Middle frontal gyrus (tissue), 1 donor: ENCODE measurements at regions not wholly inside any gene's neighbourhood (a gene's known extent, or its start where the extent isn't known, plus 50 kb on each side); places are given as distances from the start of the nearest gene placed in this dataset.

Experiments used
- DNase-seq: peaks from one replicate; pipeline ENCODE4 v3.0.0-alpha.2; 2015; ENCODE audit warnings: low spot score; ENCODE audit errors: extremely low spot score

DNA sequence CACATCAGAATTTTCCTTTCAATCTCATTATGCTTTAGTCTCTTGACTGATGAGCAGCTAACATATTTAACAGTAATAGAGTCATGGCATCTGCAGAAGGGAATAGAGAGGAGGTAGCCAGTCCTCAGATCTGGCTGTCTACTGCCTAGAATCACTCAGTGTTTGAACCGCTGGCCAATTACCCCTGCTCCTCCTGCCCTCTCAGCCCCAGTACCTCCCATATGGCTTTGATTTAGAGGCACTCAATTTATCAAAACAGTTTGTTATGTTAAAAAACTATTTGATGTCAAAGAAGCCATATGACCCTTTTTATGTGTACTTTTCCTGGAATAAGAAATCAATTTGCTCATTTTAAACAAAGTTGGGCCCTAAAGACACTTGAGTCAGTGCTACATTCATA lies 355.2 kb downstream of the CMPK2 start:
- no peak for DNase-seq

DNA sequence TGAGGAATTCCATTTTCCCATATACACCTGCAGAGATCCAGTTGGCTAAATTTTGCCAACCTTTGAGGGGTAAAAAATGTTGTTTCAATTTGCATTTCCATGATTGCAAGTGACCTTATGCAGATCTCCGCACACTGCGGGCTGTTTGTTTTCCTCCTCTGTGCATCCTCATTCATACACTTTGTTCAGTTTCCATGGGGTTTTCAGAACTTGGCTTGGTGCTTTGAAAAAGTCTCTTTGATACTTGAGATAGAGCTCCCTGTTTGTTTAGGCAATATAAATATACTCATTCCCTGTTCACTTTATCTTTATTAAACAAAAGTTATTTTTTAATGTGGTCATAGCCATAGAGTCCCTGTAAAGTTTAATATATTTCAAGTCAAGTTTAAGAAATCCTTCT lies 353.1 kb downstream of the CMPK2 start:
- DNase-seq = no peak

DNA sequence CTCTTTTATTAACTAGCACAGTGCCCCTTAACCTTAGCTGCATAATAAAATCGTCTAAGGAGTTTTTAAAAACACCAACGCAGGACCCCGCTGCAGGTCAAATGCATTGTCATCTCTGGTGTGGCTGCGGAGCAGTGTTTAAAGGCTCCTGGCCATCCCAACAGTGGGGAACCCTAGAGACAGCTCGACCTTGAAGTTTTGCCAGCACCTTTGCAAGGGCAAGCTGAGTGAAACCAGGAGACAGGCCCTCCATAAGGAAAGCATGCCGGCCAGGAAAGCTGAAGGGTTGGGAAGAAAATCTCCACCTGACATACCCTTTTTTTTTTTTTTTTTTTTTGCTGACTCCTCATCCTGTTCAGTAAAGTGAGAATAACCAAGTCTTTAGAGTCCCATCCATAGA lies 349.0 kb downstream of the CMPK2 start:
- no peak for DNase-seq

DNA sequence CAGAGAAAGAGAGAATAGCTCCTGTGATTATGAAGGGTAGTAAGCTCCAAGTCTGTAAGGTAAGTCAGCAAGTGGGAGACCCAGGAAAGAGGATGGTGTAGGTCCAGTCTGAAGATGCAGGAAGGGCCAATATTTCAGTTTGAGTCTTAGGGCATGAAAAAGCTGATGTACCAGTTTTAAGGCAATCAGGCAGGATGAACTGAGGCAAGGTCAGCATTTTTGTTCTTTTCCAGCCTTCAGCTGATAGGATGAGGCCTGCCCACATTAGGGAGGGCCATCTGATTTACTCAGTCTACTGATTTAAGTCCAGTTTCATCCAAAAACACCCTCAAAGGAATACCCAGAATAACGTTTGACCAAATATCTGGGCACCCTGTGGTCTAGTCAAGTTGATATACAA lies 347.3 kb downstream of the CMPK2 start:
- DNase-seq = no peak

DNA sequence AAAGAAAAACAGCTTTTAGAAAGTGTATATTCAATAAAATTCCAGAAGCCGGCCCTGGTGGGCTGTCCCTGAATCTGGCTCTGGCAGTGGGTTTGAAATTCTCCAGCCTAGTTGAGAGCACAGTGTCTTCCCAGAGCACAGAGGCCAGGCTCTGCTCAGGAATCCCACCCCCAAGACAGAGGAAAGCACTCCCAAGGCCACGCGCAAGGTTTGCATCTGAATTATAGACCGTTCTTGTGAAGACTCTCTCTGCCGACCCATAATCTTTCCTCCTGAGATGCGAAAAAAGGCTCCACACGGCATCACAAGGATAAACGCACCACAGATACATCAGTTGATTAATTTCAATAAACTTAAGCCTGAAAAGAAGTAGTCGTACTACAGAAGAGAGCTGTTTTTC lies 342.2 kb downstream of the CMPK2 start:
- DNase-seq = no peak

DNA sequence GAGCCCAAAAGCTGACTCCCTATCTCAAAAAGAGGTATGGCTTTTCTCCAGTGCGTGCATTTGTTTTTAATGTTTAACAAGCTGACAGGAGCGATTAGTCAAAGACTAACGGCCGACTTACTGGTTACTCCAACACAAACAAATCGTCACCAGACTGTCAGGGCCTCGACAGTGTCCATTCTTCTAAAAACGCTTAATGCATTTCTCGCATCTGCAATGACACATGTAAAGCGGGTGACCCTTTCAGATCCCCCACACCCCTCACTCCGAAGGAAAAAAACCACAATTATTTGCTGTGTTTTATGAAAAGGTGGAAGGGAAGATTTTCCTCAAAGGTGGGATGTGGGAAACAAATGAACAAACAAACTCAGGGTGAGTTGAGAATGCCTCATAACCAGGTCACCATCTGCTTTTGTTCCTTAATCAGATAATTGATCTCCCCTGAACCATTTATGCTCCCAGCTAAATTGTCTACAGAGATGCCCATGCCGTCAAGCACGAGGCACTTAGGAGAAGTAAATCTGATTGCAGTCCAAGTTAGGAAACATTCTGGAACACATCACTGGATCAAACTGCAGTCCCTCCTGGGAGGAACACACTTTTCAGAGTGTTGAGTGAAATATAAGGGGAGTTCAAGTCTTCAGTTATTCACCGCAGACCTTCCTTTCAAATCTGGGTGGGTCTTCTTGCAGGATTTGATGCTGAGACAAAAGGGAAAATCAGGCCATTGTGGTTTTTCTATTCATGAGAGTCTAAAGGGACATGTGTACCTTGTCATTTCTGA lies 340.8 kb downstream of the CMPK2 start:
- no peak for DNase-seq

DNA sequence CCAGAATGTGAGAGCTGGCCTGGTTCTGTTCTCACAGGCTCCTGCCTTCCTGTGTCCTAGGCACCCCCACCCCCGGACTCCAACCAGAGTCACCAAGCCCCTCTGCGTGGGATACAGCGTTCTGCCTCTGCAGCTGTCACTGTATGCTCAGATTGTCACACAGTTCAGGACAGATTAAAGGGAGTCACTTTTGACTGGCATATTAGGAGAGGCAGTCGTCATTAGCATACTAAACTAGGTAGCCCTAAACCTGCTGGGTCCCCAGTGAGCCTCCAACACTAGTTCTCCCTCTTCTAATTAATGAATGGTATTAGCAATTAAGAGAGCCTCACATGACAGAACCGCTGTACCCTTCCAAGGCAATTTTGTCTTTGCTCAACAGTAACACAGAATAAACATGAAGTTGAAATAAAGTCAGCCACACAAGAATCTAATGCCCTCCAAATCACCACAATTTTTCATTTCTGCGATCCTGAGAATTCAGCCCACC lies 340.2 kb downstream of the CMPK2 start:
- no peak for DNase-seq

DNA sequence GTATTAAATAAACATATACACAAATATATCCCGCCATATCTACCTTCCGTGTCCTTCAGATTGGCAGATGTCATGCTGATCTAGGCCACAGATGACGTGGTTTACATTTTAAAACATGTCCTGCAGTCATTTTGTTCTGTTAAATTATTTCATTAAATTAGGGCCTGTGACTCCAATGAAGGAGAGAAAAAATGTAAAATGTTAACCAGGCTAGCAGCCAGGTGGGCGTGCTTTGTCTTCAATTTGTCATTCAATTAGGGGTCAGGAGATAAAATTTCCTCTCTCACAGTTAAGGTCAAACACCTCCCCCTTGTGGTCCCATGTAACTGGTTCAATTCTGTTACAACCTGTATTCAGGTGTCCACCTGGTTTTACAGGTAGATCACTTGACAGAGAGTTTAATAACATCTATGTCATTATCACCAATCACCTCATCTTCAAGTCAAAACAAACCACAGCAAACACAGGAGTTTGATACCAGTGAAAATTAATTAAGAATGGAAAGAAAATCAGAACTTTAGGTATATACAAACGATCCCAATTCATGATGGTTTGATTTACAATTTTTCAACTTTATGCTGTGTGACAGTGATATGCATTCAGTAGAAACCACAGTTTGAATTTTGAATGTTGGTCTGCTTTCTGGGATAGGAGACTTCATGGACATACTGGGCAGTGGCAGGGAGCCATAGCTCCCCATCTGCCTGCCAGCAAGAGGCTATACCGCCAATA lies 339.4 kb downstream of the CMPK2 start:
- no peak for DNase-seq

DNA sequence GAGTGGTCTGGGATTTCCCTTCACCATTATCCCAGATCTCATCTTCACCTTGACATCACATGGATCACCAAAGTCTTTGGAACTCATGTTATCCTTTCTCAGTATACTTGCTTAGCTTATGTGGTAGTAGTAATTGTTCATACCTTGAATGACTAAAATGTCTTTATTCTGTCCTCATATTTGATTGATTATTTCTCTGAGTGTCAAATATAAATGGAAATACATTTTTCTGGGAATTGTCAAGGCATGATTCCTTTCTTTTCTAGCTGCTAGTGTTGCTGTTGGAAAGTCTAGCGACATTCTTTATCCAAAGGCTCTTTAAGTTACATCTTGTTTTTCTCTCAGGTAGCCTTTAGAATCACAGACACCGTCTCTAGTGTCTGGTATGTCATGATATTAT lies 334.4 kb downstream of the CMPK2 start:
- no peak for DNase-seq

DNA sequence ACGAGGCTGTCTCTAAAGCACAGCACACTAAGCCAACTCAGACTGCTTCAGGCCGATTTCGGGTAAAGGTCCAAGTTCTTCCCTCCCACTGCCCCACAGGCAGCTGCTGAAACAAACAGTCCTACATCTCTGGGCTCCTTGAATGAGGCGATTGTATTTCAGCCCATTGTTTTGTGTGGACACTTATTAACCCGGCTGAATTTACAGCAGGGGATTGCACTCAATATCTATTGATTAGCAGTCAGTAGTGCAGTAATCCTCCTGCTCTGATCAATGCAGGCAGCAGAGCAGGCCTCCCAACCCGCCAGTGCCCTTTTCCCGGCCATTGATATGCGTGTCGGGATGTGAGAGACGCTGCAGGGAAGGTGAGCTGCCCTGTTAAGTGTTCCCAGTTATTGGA lies 330.1 kb downstream of the CMPK2 start:
- no peak for DNase-seq

DNA sequence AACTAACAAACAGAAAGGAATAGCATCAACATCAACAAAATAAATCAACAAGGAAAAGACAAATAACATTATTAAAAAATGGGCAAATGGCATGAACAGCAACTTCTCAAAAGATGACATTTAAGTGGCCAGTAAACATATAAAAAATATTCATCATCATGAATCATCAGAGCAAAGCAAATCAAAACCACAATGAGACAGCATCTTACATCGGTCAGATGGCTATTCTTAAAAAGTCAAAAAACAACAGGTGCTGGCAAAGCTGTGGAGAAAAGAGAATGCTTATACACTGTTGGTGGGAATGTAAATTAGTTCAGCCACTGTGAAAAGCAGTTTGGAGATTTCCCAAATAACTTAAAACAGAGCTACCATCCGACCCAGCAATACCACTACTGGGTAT lies 327.1 kb downstream of the CMPK2 start:
- no peak for DNase-seq

DNA sequence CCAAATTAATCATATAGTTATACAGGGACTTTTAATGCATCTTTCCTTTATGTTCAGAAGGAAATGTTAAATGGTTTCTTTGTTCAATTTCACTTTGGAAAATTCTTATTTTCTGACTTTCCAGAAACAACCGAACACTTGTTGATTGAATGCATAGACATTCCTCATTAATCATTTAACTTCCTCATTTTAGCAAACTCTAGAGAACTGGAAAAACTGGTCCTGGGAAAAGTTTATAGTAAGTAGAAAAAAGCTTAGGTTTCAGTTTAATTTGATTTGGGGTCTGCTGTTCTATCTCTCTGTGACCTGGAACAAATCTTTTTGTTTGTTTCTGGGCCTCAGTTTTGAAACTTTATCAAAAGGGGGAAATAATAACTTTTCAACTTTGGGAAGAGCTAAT lies 320.4 kb downstream of the CMPK2 start:
- DNase-seq = no peak

DNA sequence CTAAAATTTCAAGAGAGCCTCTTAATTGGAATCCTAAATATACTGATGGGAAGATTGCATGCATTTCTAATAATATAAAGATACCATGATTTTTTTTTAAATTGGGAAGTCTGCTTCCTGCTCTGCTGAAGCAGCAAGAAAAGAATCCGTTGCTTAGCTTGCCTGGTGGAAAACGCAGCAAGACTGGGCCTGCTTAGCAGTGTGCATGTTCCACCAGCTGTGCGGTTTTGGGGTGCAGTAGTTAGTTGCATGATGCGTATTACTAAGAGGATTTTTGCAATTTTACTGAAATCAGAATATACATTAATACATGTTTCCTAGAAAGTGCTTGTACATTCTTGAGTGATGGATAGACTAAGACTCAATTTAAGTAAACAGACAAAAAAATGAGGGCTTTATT lies 319.9 kb downstream of the CMPK2 start:
- DNase-seq = no peak

DNA sequence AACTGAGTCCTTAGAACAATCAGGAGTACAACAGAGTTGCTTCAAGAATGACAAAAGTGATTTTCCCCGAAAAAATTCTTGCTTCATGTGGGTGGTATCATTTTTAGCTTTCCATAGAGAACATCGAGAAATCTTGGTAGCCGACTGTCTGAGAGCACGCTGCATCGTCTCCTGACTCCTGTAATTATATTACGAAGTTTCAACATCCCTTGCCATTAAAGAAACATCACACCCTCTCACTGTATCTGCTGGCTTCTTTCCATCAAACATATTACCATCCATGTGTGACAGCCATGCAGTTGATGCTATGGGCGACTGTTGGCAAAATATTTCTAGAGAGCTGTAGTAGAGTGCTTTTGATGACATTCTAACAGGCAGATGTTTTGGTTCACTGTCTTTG lies 311.2 kb downstream of the CMPK2 start:
- DNase-seq = no peak

DNA sequence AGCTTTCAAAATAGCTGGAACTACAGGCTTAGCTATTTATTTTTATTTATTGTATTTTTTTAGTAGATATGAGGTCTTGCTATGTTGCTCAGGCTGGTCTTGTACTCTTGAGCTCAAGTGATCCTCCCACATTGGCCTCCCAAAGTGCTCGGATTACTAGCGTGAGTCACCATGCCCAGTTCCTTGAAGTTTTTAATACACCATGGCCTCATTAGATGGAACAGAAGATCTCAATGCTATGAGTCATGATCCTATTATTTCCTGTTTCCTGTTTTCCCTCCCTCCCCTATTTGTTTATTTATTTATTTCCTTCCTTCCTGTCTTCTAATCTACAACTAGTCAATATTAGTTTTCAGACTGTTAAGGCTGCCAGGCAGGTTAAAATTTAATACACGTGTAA lies 309.0 kb downstream of the CMPK2 start:
- no peak for DNase-seq

DNA sequence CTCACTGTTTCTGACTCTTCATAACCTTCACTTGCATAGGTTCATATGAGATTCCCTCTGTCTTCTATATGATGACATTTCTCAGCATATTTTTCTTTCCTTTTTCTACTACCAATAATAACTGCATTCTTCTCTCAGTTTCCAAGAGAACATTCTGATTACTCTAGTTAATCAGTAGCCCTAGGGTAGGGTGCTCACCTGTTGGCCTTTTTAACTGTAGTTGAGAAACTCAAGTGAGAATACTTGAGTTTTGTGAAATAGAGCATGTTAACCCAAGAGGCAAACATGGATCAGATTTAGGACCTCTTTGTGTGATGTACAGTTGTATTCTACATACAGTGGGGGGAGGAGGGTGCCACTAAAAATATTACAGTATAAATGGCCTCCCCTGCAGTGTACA lies 308.0 kb downstream of the CMPK2 start:
- no peak for DNase-seq

DNA sequence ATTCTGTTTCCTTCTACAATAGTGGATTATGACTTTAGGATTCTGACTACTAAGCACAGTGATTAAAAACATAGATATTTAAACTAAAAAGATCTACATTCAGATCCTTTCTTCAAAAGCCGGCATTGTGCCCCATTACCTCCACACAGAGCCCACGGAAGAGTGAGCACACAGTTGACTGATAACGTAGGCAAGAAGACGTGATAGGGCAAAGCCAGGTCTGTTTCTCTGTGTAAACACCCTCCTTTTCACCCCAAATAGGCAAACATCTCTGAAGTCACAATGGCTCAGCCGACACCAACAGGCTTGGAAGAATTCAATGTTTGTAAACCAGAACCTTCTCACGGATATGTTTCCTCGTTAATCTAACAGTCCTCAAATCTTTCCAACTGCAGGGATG lies 302.9 kb downstream of the CMPK2 start:
- DNase-seq = no peak

DNA sequence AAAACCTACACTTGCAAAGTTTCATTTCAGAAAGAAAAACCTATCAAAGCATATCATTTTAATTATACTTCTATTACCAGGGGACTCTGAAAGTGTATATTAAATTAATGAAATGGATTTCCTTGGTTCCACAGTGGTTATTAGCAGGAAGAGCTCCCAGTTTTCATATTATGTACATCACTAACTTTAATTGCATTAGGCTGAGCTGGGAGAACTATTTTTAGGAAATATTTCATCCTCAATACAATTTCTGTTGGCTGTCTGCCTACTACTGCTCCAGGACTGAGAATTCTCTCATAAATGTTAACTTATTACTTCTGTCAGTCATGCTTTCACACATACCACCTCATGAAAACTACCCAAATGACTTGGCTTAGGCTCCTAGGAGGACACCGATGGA lies 301.4 kb downstream of the CMPK2 start:
- DNase-seq = no peak

DNA sequence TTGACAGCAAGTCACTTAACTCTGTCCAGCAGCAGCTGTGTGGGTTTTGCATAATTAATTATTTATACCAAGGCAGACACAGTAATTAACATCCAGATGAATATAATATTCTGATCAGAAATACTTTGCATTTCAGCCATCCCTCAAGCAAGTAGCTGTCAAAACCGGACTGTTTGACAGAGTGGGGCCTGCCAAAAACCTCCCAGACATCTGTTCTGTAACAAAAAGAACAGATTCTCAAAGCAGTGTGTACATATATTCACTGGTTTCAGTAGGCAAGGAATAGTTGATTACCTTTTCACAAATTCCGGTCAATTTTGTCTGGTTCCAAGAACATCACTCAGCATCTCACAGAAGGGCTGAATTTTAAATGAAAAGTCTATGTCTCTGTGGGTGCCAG lies 291.6 kb downstream of the CMPK2 start:
- no peak for DNase-seq

DNA sequence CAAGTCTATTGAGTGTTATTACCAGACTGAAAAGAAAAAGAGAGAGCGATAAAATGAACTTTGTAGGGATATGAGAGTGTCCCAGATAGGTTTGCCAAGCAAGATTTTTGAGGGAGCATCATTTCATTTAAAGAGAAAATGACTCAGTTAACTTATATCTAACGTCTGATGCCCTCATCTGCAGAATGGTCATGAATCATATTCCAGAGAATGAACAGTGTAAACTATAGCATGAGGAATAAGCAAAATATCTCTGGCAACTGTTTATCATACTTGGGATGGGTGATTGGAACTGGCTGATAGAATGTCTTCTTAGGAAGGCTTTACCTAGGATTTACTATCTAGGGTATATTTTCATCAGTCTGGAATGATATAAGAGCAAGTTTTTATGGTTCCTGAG lies 289.4 kb downstream of the CMPK2 start:
- no peak for DNase-seq

DNA sequence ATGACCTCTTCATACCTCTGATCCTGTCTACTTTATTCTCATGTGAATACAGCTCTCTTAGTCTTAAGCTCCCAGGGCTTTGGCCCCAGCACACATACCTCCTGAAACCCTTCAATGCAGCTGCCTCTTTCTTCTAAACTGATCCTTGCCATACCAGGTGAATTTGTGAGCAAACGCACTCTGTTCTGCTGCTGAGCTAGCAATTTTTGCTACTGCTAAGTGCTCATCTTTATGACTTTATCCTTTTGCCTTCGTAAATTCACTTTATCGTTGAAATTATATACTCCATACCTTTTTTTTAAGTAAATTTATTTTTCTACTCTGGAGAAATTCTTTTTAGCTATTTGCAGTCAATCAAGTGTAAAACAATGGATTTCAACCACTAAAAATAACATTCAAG lies 287.7 kb downstream of the CMPK2 start:
- DNase-seq = no peak

DNA sequence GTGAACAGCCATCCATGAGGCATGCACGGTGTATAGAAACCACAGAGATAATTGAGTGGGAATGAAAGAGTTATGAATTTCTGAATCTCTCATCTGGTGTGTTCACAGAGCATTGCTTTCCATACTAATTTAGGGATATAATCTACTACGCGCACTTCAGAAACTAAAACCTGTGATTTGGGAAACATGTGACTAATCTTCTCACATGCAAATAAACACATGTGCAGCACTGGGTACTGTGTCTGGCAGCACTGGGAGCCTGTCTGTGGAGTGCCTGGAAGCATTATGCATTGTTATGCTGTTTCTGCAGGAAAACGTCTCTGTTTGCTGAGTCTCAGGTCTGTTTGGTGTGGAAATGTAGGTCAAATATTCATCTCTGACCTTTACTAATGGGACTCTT lies 287.3 kb downstream of the CMPK2 start:
- no peak for DNase-seq

DNA sequence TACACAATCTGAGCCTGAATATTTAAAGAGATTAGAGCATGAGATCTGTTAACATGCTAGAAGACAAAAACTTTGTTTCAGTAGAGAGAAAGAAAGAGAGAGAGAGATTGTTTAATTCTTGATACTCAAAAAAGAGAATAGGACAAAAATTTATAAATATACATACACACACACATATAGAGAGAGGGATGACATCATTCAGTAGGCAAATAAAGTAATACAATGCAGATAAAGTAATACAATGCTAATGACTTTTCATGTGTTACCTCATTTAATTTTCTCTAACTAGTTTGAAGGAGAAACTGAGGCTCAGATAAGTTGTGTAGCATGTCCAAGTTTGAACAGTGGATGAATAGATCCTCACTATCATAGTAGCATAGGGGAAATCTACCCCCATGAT lies 286.4 kb downstream of the CMPK2 start:
- no peak for DNase-seq
